B cell (primary cell): ENCODE measurements at regions not wholly inside any gene's neighbourhood (a gene's known extent, or its start where the extent isn't known, plus 50 kb on each side); places are given as distances from the start of the nearest gene placed in this dataset.

Experiments used
- ATAC-seq: fragments of 200-7000 bp; cut with Tn5 transposase; one replicate; pipeline ENCODE4 v1.10.0; 2021; ENCODE audit warnings: low read depth, mild to moderate bottlenecking, moderate number of reproducible peaks, moderate library complexity
- CTCF ChIA-PET: fragments of 350-600 bp; sonication (Branson Sonifier 250); formaldehyde crosslinking; loops from one replicate; lab custom pipeline; 2021; ENCODE audit warnings: antibody characterized with exemption, inconsistent platforms; lab: Charles Lee
- POLR2A ChIA-PET: fragments of 350-600 bp; sonication (Branson Sonifier 250); formaldehyde crosslinking; loops from one replicate; lab custom pipeline; 2021; ENCODE audit warnings: antibody characterized with exemption; lab: Charles Lee
- DNase-seq: peaks from one replicate; pipeline ENCODE4 v3.0.0; 2013
- H2AFZ ChIP-seq: 2 replicates; pipeline ENCODE4 v1.6.1; 2012; ENCODE audit warnings: mild to moderate bottlenecking, low read depth, low read length; ENCODE audit not compliant: insufficient read depth, poor library complexity, severe bottlenecking
- H3K27ac ChIP-seq, 2 donors: 1 replicate in 1 of 2; 2 replicates in 1 of 2; pipeline ENCODE4 v1.5.1; 2012 to 2013; ENCODE audit warnings: low read length in 2 of 2, mild to moderate bottlenecking in 2 of 2, moderate library complexity in 1 of 2
- H3K27me3 ChIP-seq, 4 experiments: fragments of 200-600 bp in 1 of 4; sonication (generic) in 1 of 4; replicated peaks in 1 of 4; 1 replicate in 2 of 4; 2 replicates in 2 of 4; pipeline versions ENCODE4 v1.6.1 to v1.7.0; 2013 to 2016; ENCODE audit warnings: low read length in 3 of 4, mild to moderate bottlenecking in 2 of 4, mixed read lengths in 1 of 4, moderate library complexity in 1 of 4; ENCODE audit not compliant: insufficient read depth in 4 of 4, control insufficient read depth in 3 of 4; ENCODE audit errors: control extremely low read depth in 1 of 4
- H3K36me3 ChIP-seq, 2 experiments: replicated peaks in 1 of 2; 1 replicate in 1 of 2; 2 replicates in 1 of 2; pipeline versions ENCODE4 v1.6.1 to v1.7.1; 2013; ENCODE audit warnings: low read length in 1 of 2; ENCODE audit not compliant: insufficient read depth in 2 of 2, control insufficient read depth in 1 of 2; ENCODE audit errors: control extremely low read depth in 1 of 2, extremely low read depth in 1 of 2
- H3K4me1 ChIP-seq, 2 donors: fragments of 200-600 bp in 1 of 2; sonication (generic) in 1 of 2; 1 replicate in 1 of 2; 2 replicates in 1 of 2; pipeline versions ENCODE4 v1.5.1 to v1.6.1; 2013 to 2017; ENCODE audit warnings: low read length in 2 of 2; ENCODE audit not compliant: control insufficient read depth in 2 of 2, insufficient read depth in 2 of 2
- H3K4me2 ChIP-seq: replicated peaks from 2 replicates; pipeline ENCODE3; 2012; ENCODE audit warnings: mild to moderate bottlenecking, low read depth, low read length; ENCODE audit not compliant: poor library complexity, severe bottlenecking
- H3K4me3 ChIP-seq, 5 experiments: fragments of 200-600 bp in 1 of 5; sonication (generic) in 1 of 5; 1 replicate in 3 of 5; 2 replicates in 2 of 5; pipeline versions ENCODE4 v1.5.1 to v1.7.0; 2011 to 2016; ENCODE audit warnings: low read length in 4 of 5, mild to moderate bottlenecking in 4 of 5, low read depth in 2 of 5, control low read depth in 1 of 5, moderate library complexity in 1 of 5; ENCODE audit not compliant: insufficient read depth in 1 of 5; ENCODE audit errors: control extremely low read depth in 1 of 5, extremely low read depth in 1 of 5
- H3K79me2 ChIP-seq: fragments of 200-600 bp; sonication (generic); one replicate; pipeline ENCODE4 v1.6.0; 2016; ENCODE audit warnings: low read length; ENCODE audit not compliant: control insufficient read depth, insufficient read depth
- H3K9ac ChIP-seq: fragments of 200-600 bp; sonication (generic); 2 replicates; pipeline ENCODE4 v1.6.1; 2017; ENCODE audit warnings: mild to moderate bottlenecking, low read length, moderate library complexity
- H3K9me3 ChIP-seq, 3 donors: one replicate each; pipeline versions ENCODE4 v1.6.1 to v1.7.1; 2013; ENCODE audit warnings: low read length in 2 of 3; ENCODE audit not compliant: control insufficient read depth in 2 of 3, insufficient read depth in 1 of 3; ENCODE audit errors: control extremely low read depth in 1 of 3
- H4K20me1 ChIP-seq: 2 replicates; pipeline ENCODE4 v1.6.0; 2012; ENCODE audit warnings: mild to moderate bottlenecking, low read length; ENCODE audit not compliant: insufficient read depth, control insufficient read depth, poor library complexity, severe bottlenecking
- H3K27ac Mint-ChIP-seq: one replicate; pipeline ENCODE4 v1.8.0; 2021; ENCODE audit warnings: mixed read lengths
- H3K27me3 Mint-ChIP-seq: one replicate; pipeline ENCODE4 v1.8.0; 2021; ENCODE audit warnings: mixed read lengths
- H3K4me1 Mint-ChIP-seq: one replicate; pipeline ENCODE4 v1.8.0; 2021; ENCODE audit warnings: mixed read lengths
- H3K4me3 Mint-ChIP-seq: one replicate; pipeline ENCODE4 v1.8.0; 2021; ENCODE audit warnings: mixed read lengths
- H3K9me3 Mint-ChIP-seq: one replicate; pipeline ENCODE4 v1.8.0; 2022; ENCODE audit warnings: mixed read lengths; ENCODE audit not compliant: insufficient read depth
- EZH2 ChIP-seq: IDR thresholded peaks from 2 replicates; pipeline ENCODE4 v1.6.1; 2012; ENCODE audit warnings: borderline replicate concordance, low read depth, mild to moderate bottlenecking, moderate library complexity, low read length; ENCODE audit not compliant: insufficient read depth, poor library complexity, severe bottlenecking
- WGBS: methylation state at CpG from one replicate; pipeline ENCODE4 v1.1.5; 2013; ENCODE audit warnings: missing lambda C conversion rate; ENCODE audit not compliant: insufficient coverage; 5-methylcytosine and 5-hydroxymethylcytosine counted together
- intact Hi-C: fragments of 100-400 bp; cut with micrococcal nuclease; formaldehyde crosslinking; loops from one replicate; pipeline ENCODE4 v1.10.0; 2022
- TF ChIP-seq, protein P1 (sequence below): fragments of 200-600 bp; IDR thresholded peaks from one replicate; pipeline ENCODE4 v1.8.0; 2022; ENCODE audit warnings: antibody characterized with exemption, mild to moderate bottlenecking

- Mint-ChIP-seq H3K27ac (no peak overlapping the region), H3K4me1 (peaks cover 2% of the 10 kb centered on the region), H3K9me3 (no peaks in the 10 kb centered on the region), H3K4me3 (no peak overlapping the region), H3K27me3 (no peaks in the 10 kb centered on the region)
- H3K4me3 ChIP-seq = no peak overlapping the region
- no peaks in the 10 kb centered on the region for H3K4me1 ChIP-seq
- no peaks in the 10 kb centered on the region for H3K79me2 ChIP-seq
- H3K9ac ChIP-seq = no peak overlapping the region
- no peaks in the 10 kb centered on the region for H3K27me3 ChIP-seq
- no peak overlapping the region for H2AFZ ChIP-seq
- H3K27ac ChIP-seq = no peak overlapping the region
- TF ChIP-seq EZH2 = no peak
- TF ChIP-seq, protein P1, sequence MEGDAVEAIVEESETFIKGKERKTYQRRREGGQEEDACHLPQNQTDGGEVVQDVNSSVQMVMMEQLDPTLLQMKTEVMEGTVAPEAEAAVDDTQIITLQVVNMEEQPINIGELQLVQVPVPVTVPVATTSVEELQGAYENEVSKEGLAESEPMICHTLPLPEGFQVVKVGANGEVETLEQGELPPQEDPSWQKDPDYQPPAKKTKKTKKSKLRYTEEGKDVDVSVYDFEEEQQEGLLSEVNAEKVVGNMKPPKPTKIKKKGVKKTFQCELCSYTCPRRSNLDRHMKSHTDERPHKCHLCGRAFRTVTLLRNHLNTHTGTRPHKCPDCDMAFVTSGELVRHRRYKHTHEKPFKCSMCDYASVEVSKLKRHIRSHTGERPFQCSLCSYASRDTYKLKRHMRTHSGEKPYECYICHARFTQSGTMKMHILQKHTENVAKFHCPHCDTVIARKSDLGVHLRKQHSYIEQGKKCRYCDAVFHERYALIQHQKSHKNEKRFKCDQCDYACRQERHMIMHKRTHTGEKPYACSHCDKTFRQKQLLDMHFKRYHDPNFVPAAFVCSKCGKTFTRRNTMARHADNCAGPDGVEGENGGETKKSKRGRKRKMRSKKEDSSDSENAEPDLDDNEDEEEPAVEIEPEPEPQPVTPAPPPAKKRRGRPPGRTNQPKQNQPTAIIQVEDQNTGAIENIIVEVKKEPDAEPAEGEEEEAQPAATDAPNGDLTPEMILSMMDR = no peak
- no peaks in the 10 kb centered on the region for H3K9me3 ChIP-seq
- WGBS = 88% methylated on average over 7 of the region's 14 CpGs
- no peak overlapping the region for H3K4me2 ChIP-seq
- ATAC-seq = no peak
- POLR2A ChIA-PET = no interaction called here
- H3K36me3 ChIP-seq = no peaks in the 10 kb centered on the region
- intact Hi-C loops = no loop called here
- no peaks in the 10 kb centered on the region for H4K20me1 ChIP-seq
- CTCF ChIA-PET = interaction anchor here (0.8 kb wide), 1 partner anchor 8 kb away, joined by 3 read pairs; no protein-coding TSS in a partner anchor
- no peak for DNase-seq
These were observed 407.6 kb upstream of the CADM1 start for GRCh38 chr11:115911613-115912346.

- Mint-ChIP-seq H3K27ac (no peak overlapping the region), H3K9me3 (no peaks in the 10 kb centered on the region), H3K4me3 (no peak overlapping the region), H3K4me1 (peaks cover 2% of the 10 kb centered on the region), H3K27me3 (no peaks in the 10 kb centered on the region)
- Histone ChIP-seq H3K27ac (no peak overlapping the region), H3K79me2 (no peaks in the 10 kb centered on the region), H3K9me3 (no peaks in the 10 kb centered on the region), H3K9ac (no peak overlapping the region), H3K36me3 (no peaks in the 10 kb centered on the region), H3K27me3 (no peaks in the 10 kb centered on the region), H4K20me1 (no peaks in the 10 kb centered on the region), H3K4me3 (no peak overlapping the region), H2AFZ (no peak overlapping the region), H3K4me2 (no peak overlapping the region), H3K4me1 (no peaks in the 10 kb centered on the region)
- 60% methylated on average over 1 of the region's 1 CpG for WGBS
- DNase-seq = no peak
- ATAC-seq = no peak
- intact Hi-C loops = no loop called here
- CTCF ChIA-PET = no interaction called here
- TF ChIP-seq EZH2 = no peak
- TF ChIP-seq, protein P1 = no peak
- POLR2A ChIA-PET = no interaction called here
These were observed 406.2 kb upstream of the CADM1 start for GRCh38 chr11:115910379-115910778.
